ENCODE measurements at regions not wholly inside any gene's neighbourhood (a gene's known extent, or its start where the extent isn't known, plus 50 kb on each side); places are given as distances from the start of the nearest gene placed in this dataset.

DNA sequence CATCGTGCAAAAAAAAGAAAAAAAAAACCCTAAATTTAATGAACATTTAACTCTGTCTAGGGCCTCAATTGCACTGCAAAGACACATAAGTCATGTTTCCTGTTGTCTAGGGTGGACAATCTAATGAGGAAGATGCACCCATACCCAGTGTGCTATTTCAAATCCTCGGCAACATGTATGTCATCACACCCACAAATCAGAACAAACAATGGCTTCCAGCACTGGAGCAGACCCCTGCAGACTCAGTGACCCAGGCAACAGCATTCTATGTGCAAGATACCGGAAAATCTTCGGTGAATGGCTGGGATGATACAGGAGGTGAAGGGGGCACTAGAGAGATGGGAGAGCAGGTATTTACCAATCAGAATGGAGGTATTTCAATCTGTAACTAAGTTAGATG, 221.7 kb upstream of the XYLT1 start:
- CTCF ChIA-PET, result no interaction called here
- TF ChIP-seq, protein P1, sequence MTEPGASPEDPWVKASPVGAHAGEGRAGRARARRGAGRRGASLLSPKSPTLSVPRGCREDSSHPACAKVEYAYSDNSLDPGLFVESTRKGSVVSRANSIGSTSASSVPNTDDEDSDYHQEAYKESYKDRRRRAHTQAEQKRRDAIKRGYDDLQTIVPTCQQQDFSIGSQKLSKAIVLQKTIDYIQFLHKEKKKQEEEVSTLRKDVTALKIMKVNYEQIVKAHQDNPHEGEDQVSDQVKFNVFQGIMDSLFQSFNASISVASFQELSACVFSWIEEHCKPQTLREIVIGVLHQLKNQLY (CRISPR knock-in tag; IDR thresholded peaks at IDR 0.05), result no peak
- TF ChIP-seq, protein P2, sequence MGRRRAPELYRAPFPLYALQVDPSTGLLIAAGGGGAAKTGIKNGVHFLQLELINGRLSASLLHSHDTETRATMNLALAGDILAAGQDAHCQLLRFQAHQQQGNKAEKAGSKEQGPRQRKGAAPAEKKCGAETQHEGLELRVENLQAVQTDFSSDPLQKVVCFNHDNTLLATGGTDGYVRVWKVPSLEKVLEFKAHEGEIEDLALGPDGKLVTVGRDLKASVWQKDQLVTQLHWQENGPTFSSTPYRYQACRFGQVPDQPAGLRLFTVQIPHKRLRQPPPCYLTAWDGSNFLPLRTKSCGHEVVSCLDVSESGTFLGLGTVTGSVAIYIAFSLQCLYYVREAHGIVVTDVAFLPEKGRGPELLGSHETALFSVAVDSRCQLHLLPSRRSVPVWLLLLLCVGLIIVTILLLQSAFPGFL (CRISPR knock-in tag; IDR thresholded peaks at IDR 0.05; ENCODE audit: borderline replicate concordance), result no peak
- TF ChIP-seq TP53 (CRISPR knock-in tag; IDR thresholded peaks at IDR 0.05) (no peak), NR1H2 (CRISPR knock-in tag; IDR thresholded peaks at IDR 0.05) (no peak)
- TF ChIP-seq, protein P3, sequence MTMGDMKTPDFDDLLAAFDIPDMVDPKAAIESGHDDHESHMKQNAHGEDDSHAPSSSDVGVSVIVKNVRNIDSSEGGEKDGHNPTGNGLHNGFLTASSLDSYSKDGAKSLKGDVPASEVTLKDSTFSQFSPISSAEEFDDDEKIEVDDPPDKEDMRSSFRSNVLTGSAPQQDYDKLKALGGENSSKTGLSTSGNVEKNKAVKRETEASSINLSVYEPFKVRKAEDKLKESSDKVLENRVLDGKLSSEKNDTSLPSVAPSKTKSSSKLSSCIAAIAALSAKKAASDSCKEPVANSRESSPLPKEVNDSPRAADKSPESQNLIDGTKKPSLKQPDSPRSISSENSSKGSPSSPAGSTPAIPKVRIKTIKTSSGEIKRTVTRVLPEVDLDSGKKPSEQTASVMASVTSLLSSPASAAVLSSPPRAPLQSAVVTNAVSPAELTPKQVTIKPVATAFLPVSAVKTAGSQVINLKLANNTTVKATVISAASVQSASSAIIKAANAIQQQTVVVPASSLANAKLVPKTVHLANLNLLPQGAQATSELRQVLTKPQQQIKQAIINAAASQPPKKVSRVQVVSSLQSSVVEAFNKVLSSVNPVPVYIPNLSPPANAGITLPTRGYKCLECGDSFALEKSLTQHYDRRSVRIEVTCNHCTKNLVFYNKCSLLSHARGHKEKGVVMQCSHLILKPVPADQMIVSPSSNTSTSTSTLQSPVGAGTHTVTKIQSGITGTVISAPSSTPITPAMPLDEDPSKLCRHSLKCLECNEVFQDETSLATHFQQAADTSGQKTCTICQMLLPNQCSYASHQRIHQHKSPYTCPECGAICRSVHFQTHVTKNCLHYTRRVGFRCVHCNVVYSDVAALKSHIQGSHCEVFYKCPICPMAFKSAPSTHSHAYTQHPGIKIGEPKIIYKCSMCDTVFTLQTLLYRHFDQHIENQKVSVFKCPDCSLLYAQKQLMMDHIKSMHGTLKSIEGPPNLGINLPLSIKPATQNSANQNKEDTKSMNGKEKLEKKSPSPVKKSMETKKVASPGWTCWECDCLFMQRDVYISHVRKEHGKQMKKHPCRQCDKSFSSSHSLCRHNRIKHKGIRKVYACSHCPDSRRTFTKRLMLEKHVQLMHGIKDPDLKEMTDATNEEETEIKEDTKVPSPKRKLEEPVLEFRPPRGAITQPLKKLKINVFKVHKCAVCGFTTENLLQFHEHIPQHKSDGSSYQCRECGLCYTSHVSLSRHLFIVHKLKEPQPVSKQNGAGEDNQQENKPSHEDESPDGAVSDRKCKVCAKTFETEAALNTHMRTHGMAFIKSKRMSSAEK (CRISPR knock-in tag; IDR thresholded peaks at IDR 0.05; ENCODE audit: borderline replicate concordance), result no peak
- TF ChIP-seq, protein P4, sequence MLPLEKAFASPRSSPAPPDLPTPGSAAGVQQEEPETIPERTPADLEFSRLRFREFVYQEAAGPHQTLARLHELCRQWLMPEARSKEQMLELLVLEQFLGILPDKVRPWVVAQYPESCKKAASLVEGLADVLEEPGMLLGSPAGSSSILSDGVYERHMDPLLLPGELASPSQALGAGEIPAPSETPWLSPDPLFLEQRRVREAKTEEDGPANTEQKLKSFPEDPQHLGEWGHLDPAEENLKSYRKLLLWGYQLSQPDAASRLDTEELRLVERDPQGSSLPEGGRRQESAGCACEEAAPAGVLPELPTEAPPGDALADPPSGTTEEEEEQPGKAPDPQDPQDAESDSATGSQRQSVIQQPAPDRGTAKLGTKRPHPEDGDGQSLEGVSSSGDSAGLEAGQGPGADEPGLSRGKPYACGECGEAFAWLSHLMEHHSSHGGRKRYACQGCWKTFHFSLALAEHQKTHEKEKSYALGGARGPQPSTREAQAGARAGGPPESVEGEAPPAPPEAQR (CRISPR knock-in tag; IDR thresholded peaks at IDR 0.05), result no peak
- TF ChIP-seq, protein P5, sequence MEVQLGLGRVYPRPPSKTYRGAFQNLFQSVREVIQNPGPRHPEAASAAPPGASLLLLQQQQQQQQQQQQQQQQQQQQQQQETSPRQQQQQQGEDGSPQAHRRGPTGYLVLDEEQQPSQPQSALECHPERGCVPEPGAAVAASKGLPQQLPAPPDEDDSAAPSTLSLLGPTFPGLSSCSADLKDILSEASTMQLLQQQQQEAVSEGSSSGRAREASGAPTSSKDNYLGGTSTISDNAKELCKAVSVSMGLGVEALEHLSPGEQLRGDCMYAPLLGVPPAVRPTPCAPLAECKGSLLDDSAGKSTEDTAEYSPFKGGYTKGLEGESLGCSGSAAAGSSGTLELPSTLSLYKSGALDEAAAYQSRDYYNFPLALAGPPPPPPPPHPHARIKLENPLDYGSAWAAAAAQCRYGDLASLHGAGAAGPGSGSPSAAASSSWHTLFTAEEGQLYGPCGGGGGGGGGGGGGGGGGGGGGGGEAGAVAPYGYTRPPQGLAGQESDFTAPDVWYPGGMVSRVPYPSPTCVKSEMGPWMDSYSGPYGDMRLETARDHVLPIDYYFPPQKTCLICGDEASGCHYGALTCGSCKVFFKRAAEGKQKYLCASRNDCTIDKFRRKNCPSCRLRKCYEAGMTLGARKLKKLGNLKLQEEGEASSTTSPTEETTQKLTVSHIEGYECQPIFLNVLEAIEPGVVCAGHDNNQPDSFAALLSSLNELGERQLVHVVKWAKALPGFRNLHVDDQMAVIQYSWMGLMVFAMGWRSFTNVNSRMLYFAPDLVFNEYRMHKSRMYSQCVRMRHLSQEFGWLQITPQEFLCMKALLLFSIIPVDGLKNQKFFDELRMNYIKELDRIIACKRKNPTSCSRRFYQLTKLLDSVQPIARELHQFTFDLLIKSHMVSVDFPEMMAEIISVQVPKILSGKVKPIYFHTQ (CRISPR knock-in tag; IDR thresholded peaks at IDR 0.05), result no peak
- TF ChIP-seq, protein P6, sequence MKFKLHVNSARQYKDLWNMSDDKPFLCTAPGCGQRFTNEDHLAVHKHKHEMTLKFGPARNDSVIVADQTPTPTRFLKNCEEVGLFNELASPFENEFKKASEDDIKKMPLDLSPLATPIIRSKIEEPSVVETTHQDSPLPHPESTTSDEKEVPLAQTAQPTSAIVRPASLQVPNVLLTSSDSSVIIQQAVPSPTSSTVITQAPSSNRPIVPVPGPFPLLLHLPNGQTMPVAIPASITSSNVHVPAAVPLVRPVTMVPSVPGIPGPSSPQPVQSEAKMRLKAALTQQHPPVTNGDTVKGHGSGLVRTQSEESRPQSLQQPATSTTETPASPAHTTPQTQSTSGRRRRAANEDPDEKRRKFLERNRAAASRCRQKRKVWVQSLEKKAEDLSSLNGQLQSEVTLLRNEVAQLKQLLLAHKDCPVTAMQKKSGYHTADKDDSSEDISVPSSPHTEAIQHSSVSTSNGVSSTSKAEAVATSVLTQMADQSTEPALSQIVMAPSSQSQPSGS (CRISPR knock-in tag; IDR thresholded peaks at IDR 0.05; ENCODE audit: borderline replicate concordance, low read depth), result no peak
- peaks cover 4% of the 10 kb centered on the region for H3K9me3 Mint-ChIP-seq
- no peak for DNase-seq (ENCODE audit: low spot score)
- H3K4me1 Mint-ChIP-seq, result peaks cover 22% of the 10 kb centered on the region
- H3K36me3 Mint-ChIP-seq, result no peaks in the 10 kb centered on the region
- no peak overlapping the region for H3K27ac Mint-ChIP-seq
- ATAC-seq, result no peak
- POLR2A ChIA-PET, result no interaction called here
- H3K27me3 Mint-ChIP-seq (ENCODE audit: low read depth), result no peaks in the 10 kb centered on the region
- no peak overlapping the region for H3K4me3 Mint-ChIP-seq

DNA sequence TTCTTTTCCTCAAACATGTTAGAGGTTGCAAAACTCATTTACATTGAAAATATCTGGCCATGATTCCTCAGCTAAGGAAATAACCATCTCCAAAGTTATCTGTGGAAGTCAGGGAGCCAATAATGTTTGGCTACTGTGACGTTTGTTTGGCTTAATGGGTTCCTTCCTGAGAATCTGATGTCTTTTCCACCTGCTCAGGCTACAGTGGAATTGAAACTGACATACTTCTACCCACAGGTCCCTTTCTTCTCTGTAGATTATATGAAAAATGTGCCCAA, 221.1 kb upstream of the XYLT1 start:
- no peak for ATAC-seq
- H3K27ac Mint-ChIP-seq, result no peak overlapping the region
- ChIA-PET POLR2A (no interaction called here), CTCF (no interaction called here)
- no peaks in the 10 kb centered on the region for H3K27me3 Mint-ChIP-seq (ENCODE audit: low read depth)
- H3K9me3 Mint-ChIP-seq, result no peaks in the 10 kb centered on the region
- H3K36me3 Mint-ChIP-seq, result no peaks in the 10 kb centered on the region
- H3K4me3 Mint-ChIP-seq, result no peak overlapping the region
- TF ChIP-seq ETV6 (CRISPR knock-in tag; IDR thresholded peaks at IDR 0.05) (no peak), IRF2 (CRISPR knock-in tag; IDR thresholded peaks at IDR 0.05; ENCODE audit: borderline replicate concordance, low read depth) (no peak)
- TF ChIP-seq, protein P7, sequence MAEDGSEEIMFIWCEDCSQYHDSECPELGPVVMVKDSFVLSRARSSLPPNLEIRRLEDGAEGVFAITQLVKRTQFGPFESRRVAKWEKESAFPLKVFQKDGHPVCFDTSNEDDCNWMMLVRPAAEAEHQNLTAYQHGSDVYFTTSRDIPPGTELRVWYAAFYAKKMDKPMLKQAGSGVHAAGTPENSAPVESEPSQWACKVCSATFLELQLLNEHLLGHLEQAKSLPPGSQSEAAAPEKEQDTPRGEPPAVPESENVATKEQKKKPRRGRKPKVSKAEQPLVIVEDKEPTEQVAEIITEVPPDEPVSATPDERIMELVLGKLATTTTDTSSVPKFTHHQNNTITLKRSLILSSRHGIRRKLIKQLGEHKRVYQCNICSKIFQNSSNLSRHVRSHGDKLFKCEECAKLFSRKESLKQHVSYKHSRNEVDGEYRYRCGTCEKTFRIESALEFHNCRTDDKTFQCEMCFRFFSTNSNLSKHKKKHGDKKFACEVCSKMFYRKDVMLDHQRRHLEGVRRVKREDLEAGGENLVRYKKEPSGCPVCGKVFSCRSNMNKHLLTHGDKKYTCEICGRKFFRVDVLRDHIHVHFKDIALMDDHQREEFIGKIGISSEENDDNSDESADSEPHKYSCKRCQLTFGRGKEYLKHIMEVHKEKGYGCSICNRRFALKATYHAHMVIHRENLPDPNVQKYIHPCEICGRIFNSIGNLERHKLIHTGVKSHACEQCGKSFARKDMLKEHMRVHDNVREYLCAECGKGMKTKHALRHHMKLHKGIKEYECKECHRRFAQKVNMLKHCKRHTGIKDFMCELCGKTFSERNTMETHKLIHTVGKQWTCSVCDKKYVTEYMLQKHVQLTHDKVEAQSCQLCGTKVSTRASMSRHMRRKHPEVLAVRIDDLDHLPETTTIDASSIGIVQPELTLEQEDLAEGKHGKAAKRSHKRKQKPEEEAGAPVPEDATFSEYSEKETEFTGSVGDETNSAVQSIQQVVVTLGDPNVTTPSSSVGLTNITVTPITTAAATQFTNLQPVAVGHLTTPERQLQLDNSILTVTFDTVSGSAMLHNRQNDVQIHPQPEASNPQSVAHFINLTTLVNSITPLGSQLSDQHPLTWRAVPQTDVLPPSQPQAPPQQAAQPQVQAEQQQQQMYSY (CRISPR knock-in tag; IDR thresholded peaks at IDR 0.05), result no peak
- peaks cover 22% of the 10 kb centered on the region for H3K4me1 Mint-ChIP-seq
- no peak for DNase-seq (ENCODE audit: low spot score)

Data from WTC11 (cell line).